HG02623 (cell line): ENCODE measurements at regions not wholly inside any gene's neighbourhood (a gene's known extent, or its start where the extent isn't known, plus 50 kb on each side); places are given as distances from the start of the nearest gene placed in this dataset.

Experiments used
- ATAC-seq: cut with Tn5 transposase; IDR thresholded peaks from one replicate; pipeline ENCODE4 v1.9.1; 2021; ENCODE audit warnings: moderate library complexity; ENCODE audit not compliant: unreplicated experiment

GRCh38 chr11:45449036-45449601 is 163.0 kb upstream of the SYT13 start:
- ATAC-seq: no peak

DNA sequence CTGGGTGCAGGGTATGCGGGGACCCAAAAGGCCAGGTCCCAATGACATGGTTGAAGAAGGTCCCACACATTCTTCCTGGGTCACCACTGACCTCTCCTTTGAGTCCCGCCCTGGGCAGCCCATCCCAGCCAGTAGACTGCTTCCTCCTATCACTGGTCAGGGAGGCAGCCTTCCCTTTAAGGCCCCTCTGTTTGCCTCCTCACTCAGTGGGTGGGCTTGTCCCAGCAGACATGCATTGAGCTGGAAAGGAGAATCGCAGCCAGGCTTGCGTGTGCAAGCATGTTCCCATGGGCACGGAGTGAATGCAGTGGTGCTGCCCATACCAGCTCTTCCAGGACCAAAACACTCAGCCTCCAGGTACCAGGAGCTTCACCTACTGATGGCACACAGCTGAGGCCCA is 162.4 kb upstream of the SYT13 start:
- no peak for ATAC-seq

DNA sequence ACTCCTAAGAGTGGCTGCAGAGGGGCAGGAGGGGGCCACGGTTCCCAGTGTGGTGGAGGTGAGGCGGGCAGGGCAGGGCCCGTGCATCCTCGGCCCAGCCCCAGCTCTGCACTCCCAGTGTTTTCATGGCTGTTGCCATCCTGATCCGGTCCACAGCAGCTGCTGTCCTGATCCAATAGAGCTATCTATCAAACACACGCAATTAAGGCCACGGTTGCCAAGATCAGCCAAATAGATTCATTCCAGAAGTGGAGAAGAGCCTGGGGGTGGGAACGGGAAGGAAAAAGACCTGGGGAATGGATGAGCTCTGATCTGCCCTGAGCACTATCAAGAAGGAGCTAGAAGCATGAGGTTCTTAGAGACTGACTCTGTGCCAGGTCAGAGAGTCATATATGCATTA is 160.9 kb upstream of the SYT13 start:
- no peak for ATAC-seq

- ATAC-seq: no peak
Observed at GRCh38 chr11:45446434-45446833, 160.3 kb upstream of the SYT13 start.

DNA sequence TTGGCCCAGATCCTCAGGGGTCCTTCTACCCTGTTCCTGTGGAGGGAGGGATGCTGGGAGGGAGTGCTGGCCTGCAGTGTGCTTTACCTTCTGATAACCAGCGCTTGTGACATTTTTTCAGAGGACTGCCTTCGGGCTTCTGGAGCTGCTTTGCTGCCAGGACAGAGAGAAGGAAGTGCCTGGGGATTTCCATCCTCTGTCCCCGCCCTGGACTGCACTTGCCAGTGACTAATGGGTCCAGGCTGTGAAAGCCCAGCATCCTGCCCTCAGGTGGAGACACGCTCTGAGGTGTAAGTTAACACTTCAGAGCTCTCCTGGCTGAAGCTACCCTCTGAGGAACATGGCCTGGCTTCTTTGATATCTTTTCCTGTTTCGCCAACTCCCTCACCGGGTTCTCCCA is 158.7 kb upstream of the SYT13 start:
- no peak for ATAC-seq

DNA sequence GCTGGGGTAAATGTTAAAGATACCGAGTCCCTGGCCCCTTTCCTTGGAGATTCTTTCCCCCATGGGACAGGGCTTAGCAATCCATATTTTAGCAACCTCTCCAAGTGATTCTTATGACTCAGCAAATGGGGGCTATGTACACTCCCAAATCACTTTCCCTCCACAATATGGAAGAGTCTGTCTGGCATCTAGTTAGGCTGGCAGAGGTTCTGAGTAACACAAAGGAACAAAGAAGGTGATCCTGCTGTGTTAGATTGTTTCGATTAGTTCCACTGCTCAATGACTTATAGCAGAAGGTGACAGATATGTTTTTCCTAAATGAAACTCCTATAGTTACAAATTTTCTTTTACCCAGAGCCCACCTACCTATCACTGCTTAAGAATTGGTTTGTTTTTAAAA is 154.0 kb upstream of the SYT13 start:
- ATAC-seq: no peak

DNA sequence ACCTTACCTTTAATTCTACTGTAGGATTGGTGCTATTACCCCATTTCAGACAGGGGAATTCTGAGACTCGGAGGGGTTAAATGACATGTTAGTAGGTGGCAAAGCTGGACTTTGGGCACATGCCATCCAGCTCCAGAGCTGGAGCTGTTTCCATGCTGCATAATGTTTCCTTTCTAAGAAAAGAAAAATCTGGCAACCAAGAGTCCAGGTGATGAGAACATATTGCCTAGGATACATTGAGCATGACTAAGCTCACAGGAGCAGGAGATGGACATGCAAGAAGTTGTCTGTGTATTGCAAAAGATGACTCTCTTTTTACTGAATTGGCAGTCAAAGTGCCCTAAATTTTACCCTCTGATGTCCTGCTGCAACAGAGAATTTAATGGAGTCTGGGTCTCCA is 150.8 kb upstream of the SYT13 start:
- ATAC-seq: no peak

DNA sequence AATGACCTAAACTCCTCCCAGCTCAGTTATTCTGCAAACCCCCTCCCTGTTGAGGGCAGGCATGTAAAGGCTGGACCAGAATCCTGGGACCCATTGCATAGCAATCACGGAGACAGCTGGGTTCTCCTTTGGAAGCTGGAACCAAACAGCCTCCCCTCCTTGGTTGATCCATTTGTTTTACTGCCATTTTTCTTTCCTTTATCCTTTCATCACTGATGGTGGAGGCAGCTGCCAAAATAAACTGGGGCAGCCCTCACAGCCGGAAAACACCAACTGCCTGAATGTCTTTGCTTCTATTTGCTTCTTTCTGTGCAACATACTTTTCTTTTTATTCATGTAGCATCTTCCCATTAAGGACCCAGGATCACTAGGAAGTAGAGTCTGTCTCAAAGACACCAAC is 150.0 kb upstream of the SYT13 start:
- ATAC-seq: no peak

GRCh38 chr11:45435706-45436105 is 149.6 kb upstream of the SYT13 start:
- no peak for ATAC-seq

DNA sequence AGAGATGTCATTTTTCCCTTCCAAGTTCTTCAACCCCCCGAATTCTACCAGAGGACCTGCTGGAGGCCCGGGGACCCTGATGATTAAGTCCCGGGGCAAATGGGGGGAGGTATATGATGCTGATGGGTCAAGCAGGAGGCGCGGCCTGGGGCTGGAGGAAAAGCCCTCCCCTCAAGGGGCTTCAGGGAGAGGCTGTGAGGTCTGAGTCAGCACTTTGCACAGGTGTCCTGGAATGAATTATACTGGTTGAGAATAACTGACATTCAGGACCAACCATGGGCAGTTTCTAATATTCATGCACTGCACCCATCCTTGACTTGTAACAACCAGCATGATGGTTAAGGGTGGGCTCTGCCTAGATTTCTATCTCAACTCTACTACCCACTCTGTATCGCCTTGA is 146.8 kb upstream of the SYT13 start:
- no peak for ATAC-seq

GRCh38 chr11:45432100-45432499 is 146.0 kb upstream of the SYT13 start:
- no peak for ATAC-seq

GRCh38 chr11:45431046-45432018 is 145.2 kb upstream of the SYT13 start:
- ATAC-seq: no peak

- ATAC-seq: no peak
Observed at GRCh38 chr11:45430361-45430760, 144.2 kb upstream of the SYT13 start.

GRCh38 chr11:45429719-45430118 is 143.6 kb upstream of the SYT13 start:
- ATAC-seq: no peak

DNA sequence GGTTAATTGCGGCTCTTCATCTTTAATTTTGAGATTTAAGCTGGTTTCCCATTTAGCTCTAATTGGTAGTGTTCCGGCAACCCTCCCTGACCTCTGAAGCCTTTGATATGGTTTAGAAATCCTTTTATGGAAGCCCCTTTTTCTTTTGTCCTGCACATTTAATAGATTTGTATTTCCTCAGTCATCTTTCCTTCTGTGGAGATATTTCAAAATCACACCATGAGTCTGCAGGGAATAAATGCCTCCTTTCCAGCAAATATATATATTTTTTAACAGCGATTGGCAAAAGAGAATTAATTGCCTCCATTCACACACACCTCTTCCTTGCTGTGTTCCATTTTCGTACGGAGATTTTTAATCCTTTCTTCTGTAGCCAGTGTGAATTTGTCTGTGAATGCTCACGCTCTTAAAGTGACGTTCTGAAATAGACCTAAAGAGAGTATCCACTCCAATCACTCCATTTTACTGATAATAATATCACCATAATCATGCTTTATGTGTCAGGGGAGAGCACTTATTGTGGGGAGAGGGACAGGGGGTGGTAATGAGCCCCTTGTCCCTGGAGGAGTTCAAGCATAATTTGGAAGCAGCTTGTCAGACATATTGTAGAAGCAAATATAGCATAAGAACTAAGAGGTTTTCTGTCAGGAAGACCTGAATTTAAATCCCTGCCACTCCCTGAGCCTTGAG is 142.5 kb upstream of the SYT13 start:
- no peak for ATAC-seq

GRCh38 chr11:45428116-45428515 is 142.0 kb upstream of the SYT13 start:
- ATAC-seq: no peak

- no peak for ATAC-seq
Observed at GRCh38 chr11:45424411-45425180, 138.5 kb upstream of the SYT13 start.

DNA sequence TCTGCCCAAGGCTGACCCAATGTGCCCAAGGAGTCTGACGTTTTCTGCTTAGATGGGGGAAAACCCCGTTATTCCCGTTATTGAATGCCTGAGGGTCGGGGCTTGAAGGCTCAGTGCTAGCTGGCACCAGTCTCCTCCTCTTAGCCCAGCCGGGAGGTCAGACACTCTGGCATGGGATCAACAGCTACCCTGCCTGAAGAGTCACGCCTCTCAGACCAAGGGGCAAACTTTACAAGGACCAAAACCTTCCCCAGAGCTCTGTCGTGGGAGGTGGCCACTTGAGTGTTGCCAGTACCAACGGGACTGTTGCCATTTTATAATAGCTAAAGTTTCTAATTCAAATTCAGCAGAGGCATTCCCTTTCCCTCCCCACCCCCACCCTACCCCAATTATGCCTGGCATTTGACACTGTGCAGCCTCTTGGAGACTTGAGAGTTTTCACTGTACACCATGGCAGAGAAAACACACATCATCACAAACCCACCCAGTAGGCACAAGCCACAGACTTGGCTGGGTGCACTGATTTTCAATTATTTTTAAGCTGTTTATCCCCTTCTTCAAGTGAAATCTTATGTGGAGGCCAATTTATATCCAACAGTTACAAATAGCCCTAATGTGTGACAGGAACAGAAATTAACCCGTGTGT is 137.5 kb upstream of the SYT13 start:
- no peak for ATAC-seq

- no peak for ATAC-seq
Observed at GRCh38 chr11:45423036-45423435, 136.9 kb upstream of the SYT13 start.

GRCh38 chr11:45414088-45414487 is 127.9 kb upstream of the SYT13 start:
- no peak for ATAC-seq
